ENCODE measurements at regions not wholly inside any gene's neighbourhood (a gene's known extent, or its start where the extent isn't known, plus 50 kb on each side); places are given as distances from the start of the nearest gene placed in this dataset.
"Not testable (repeated sequence)": the region's sequence is repeated elsewhere in the genome, so short reads cannot be mapped to it uniquely, and the experiment has no call there.

- H3K27me3 ChIP-seq: no peaks in the 10 kb centered on the region
- no peak overlapping the region for H3K4me3 ChIP-seq
- DNase-seq: no peak
- no peak for TF ChIP-seq CTCF (IDR thresholded peaks at IDR 0.05)
- intact Hi-C loops (cut with DNase I; ENCODE audit: low total_unique reads): no loop called here
- H3K9me3 ChIP-seq: no peaks in the 10 kb centered on the region
- H3K36me3 ChIP-seq: no peaks in the 10 kb centered on the region
- H3K4me1 ChIP-seq: no peaks in the 10 kb centered on the region
- no peak overlapping the region for H3K27ac ChIP-seq
Measured at GRCh38 chr12:131321988-131322387, 368.3 kb downstream of the ADGRD1 start.

GRCh38 chr12:131322460-131322859, 368.8 kb downstream of the ADGRD1 start:
- H3K36me3 ChIP-seq; intact Hi-C loops (cut with DNase I; ENCODE audit: low total_unique reads); DNase-seq; H3K9me3 ChIP-seq; H3K27ac ChIP-seq; H3K27me3 ChIP-seq; H3K4me3 ChIP-seq; H3K4me1 ChIP-seq: not testable (repeated sequence)

- intact Hi-C loops (cut with DNase I; ENCODE audit: low total_unique reads): no loop called here
- H3K4me3 ChIP-seq: no peak overlapping the region
- H3K36me3 ChIP-seq: no peaks in the 10 kb centered on the region
- no peak for DNase-seq
- no peak overlapping the region for H3K27ac ChIP-seq
- H3K4me1 ChIP-seq: no peaks in the 10 kb centered on the region
- no peaks in the 10 kb centered on the region for H3K27me3 ChIP-seq
- no peaks in the 10 kb centered on the region for H3K9me3 ChIP-seq
- no peak for TF ChIP-seq CTCF (IDR thresholded peaks at IDR 0.05)
Measured at GRCh38 chr12:131323879-131324278, 370.2 kb downstream of the ADGRD1 start.

DNA sequence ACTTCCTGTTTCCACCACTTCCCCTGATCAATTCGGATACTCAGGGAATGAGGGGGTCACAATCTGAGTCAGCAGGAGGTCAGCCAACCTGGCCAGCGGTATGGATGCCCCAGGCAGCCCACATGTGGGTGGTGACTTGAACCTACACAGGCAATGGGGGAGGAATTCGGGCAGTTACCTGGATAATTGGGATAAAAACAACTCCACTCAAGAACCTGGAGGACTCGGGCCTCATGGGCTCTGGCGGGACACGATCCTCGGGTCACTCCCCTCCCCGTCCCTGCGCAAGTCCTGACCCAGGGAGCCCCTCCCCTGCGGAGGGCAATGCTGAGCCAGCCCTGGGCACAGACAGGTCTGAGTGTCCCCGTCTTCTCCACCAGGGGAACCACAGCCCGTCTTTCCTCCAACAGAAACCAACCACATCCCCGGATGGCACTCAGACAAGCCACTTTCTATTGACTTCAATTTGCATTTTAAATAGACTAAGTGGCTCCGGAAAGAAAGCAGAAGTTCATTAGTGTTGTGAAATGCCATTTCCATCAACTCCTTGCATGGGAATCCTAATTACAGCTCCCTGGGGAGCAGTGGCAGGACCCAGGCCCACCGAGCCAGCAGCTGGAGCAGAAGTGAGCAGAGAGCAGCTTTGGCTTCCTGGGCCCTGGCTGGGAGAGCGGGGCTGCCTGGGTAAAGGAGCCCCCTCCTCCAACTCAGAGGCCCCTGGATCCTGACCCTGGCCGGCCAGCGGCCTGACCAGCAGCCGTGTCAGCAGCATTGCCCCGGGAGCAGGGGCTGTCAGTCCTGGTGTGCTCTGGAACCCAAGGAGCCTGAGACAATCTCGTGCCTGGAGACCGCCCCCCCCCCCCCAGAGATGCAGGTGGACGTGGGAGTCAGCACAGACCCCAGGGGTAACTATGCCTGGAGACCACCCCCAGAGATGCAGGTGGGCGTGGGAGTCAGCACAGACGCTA, 374.1 kb downstream of the ADGRD1 start:
- Histone ChIP-seq H3K27ac (no peak overlapping the region), H3K4me1 (no peaks in the 10 kb centered on the region), H3K9me3 (no peaks in the 10 kb centered on the region), H3K36me3 (no peaks in the 10 kb centered on the region), H3K27me3 (no peaks in the 10 kb centered on the region), H3K4me3 (no peak overlapping the region)
- intact Hi-C loops (cut with DNase I; ENCODE audit: low total_unique reads): no loop called here
- TF ChIP-seq CTCF (IDR thresholded peaks at IDR 0.05): no peak
- no peak for DNase-seq

GRCh38 chr12:131328861-131329845, 375.4 kb downstream of the ADGRD1 start:
- DNase-seq; H3K27me3 ChIP-seq; H3K36me3 ChIP-seq; H3K27ac ChIP-seq; intact Hi-C loops (cut with DNase I; ENCODE audit: low total_unique reads); H3K4me1 ChIP-seq; H3K9me3 ChIP-seq; H3K4me3 ChIP-seq: not testable (repeated sequence)

DNA sequence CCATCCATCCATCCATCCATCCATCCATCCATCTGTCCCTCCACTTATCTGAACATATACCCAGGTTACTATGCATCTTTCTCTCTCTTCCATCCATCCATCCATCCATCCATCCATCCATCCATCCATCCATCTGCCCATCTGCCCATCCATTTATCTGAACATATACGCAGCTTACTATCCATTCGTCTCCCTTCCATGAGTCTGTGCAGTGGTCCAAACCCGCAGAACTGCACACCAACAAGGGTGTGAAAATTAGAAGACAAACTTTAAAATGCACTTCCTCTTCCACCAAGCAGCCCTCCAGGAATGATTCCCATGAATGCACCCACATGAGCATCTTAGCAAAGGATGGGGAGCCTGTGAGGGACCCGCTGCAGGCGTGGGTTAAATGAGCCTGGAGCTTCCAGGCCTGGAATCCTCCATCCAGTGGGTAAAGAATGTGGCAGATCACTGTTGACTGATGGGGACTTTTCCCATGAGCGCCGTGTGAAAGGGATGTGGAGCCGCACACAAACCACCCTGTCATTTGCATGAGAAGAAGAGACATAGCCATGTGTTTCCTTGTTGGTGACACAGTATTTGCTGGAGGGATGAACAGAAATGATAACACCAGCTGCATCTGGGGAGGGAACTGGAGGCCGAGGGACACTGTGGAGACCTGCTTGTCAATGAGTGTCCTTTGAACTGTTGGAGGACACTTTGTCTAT, 376.6 kb downstream of the ADGRD1 start:
- H3K9me3 ChIP-seq: no peaks in the 10 kb centered on the region
- H3K27ac ChIP-seq: no peak overlapping the region
- intact Hi-C loops (cut with DNase I; ENCODE audit: low total_unique reads): no loop called here
- peaks cover 0 to 6% of the 10 kb centered on the region in 2 donors for H3K27me3 ChIP-seq
- H3K36me3 ChIP-seq: no peaks in the 10 kb centered on the region
- DNase-seq: no peak
- H3K4me3 ChIP-seq: no peak overlapping the region
- no peaks in the 10 kb centered on the region for H3K4me1 ChIP-seq
- no peak for TF ChIP-seq CTCF (IDR thresholded peaks at IDR 0.05)
